Activated T-cell treated with anti-CD3 and anti-CD28 coated beads, Interleukin-2, amount 50 U/mL, for 24 hours (primary cell): ENCODE measurements at regions not wholly inside any gene's neighbourhood (a gene's known extent, or its start where the extent isn't known, plus 50 kb on each side); places are given as distances from the start of the nearest gene placed in this dataset.
"Not testable (repeated sequence)": the region's sequence is repeated elsewhere in the genome, so short reads cannot be mapped to it uniquely, and the experiment has no call there.

ENCODE experiments used
- DNase-seq: peaks from one replicate; pipeline ENCODE4 v3.0.0-alpha.2; 2020
- H3K27ac Mint-ChIP-seq: 2 replicates; pipeline ENCODE4 v1.8.0; 2020; ENCODE audit warnings: mild to moderate bottlenecking, mixed read lengths
- H3K27me3 Mint-ChIP-seq: 2 replicates; pipeline ENCODE4 v1.8.0; 2020; ENCODE audit warnings: mixed read lengths
- H3K36me3 Mint-ChIP-seq: 2 replicates; pipeline ENCODE4 v1.8.0; 2020; ENCODE audit warnings: low read depth, mixed read lengths
- H3K4me1 Mint-ChIP-seq: 2 replicates; pipeline ENCODE4 v1.8.0; 2020; ENCODE audit warnings: low read depth, mixed read lengths
- H3K4me3 Mint-ChIP-seq: 2 replicates; pipeline ENCODE4 v1.8.0; 2020; ENCODE audit warnings: mild to moderate bottlenecking, moderate library complexity, mixed read lengths
- H3K9me3 Mint-ChIP-seq: 2 replicates; pipeline ENCODE4 v1.8.0; 2020; ENCODE audit warnings: mixed read lengths

GRCh38 chr10:70976063-70976695, 87.8 kb upstream of the PCBD1 start:
- Mint-ChIP-seq H3K27me3 (peaks cover 18% of the 10 kb centered on the region), H3K36me3 (no peaks in the 10 kb centered on the region), H3K4me3 (no peak overlapping the region), H3K9me3 (peaks cover 3% of the 10 kb centered on the region), H3K4me1 (no peaks in the 10 kb centered on the region), H3K27ac (no peak overlapping the region)
- DNase-seq: no peak

- Mint-ChIP-seq H3K27ac (no peak overlapping the region), H3K4me3 (no peak overlapping the region), H3K36me3 (no peaks in the 10 kb centered on the region), H3K27me3 (peaks cover 17% of the 10 kb centered on the region), H3K9me3 (peaks cover 2% of the 10 kb centered on the region), H3K4me1 (peaks cover 11% of the 10 kb centered on the region)
- no peak for DNase-seq
These were observed 89.3 kb upstream of the PCBD1 start for GRCh38 chr10:70977625-70978024.

GRCh38 chr10:70978181-70978580, 89.8 kb upstream of the PCBD1 start:
- H3K9me3 Mint-ChIP-seq: no peaks in the 10 kb centered on the region
- H3K27me3 Mint-ChIP-seq: peaks cover 17% of the 10 kb centered on the region
- DNase-seq: no peak
- H3K4me3 Mint-ChIP-seq: no peak overlapping the region
- H3K36me3 Mint-ChIP-seq: no peaks in the 10 kb centered on the region
- H3K4me1 Mint-ChIP-seq: peaks cover 16% of the 10 kb centered on the region
- no peak overlapping the region for H3K27ac Mint-ChIP-seq

- no peak overlapping the region for H3K4me3 Mint-ChIP-seq
- H3K9me3 Mint-ChIP-seq: no peaks in the 10 kb centered on the region
- peaks cover 14% of the 10 kb centered on the region for H3K27me3 Mint-ChIP-seq
- no peaks in the 10 kb centered on the region for H3K36me3 Mint-ChIP-seq
- H3K27ac Mint-ChIP-seq: no peak overlapping the region
- DNase-seq: no peak
- peaks cover 16% of the 10 kb centered on the region for H3K4me1 Mint-ChIP-seq
These were observed 90.6 kb upstream of the PCBD1 start for GRCh38 chr10:70978816-70979480.

GRCh38 chr10:70980687-70981086, 92.3 kb upstream of the PCBD1 start:
- H3K4me1 Mint-ChIP-seq: peaks cover 17% of the 10 kb centered on the region
- H3K27me3 Mint-ChIP-seq: peaks cover 9% of the 10 kb centered on the region
- H3K9me3 Mint-ChIP-seq: no peaks in the 10 kb centered on the region
- H3K4me3 Mint-ChIP-seq: no peak overlapping the region
- DNase-seq: no peak
- no peaks in the 10 kb centered on the region for H3K36me3 Mint-ChIP-seq
- H3K27ac Mint-ChIP-seq: no peak overlapping the region

- Mint-ChIP-seq H3K9me3 (no peaks in the 10 kb centered on the region), H3K27me3 (peaks cover 5% of the 10 kb centered on the region), H3K36me3 (no peaks in the 10 kb centered on the region), H3K4me3 (no peak overlapping the region), H3K27ac (no peak overlapping the region), H3K4me1 (peaks cover 18% of the 10 kb centered on the region)
- no peak for DNase-seq
These were observed 92.9 kb upstream of the PCBD1 start for GRCh38 chr10:70981171-70981836.

GRCh38 chr10:70981936-70982335, 93.6 kb upstream of the PCBD1 start:
- H3K27me3 Mint-ChIP-seq: no peaks in the 10 kb centered on the region
- H3K27ac Mint-ChIP-seq: no peak overlapping the region
- H3K36me3 Mint-ChIP-seq: no peaks in the 10 kb centered on the region
- H3K4me3 Mint-ChIP-seq: no peak overlapping the region
- peaks cover 18% of the 10 kb centered on the region for H3K4me1 Mint-ChIP-seq
- no peak for DNase-seq
- H3K9me3 Mint-ChIP-seq: no peaks in the 10 kb centered on the region

GRCh38 chr10:70982443-70982842, 94.1 kb upstream of the PCBD1 start:
- no peaks in the 10 kb centered on the region for H3K36me3 Mint-ChIP-seq
- peaks cover 18% of the 10 kb centered on the region for H3K4me1 Mint-ChIP-seq
- no peaks in the 10 kb centered on the region for H3K27me3 Mint-ChIP-seq
- no peak for DNase-seq
- H3K9me3 Mint-ChIP-seq: no peaks in the 10 kb centered on the region
- peak overlapping the region; percentile 24 for H3K27ac Mint-ChIP-seq
- H3K4me3 Mint-ChIP-seq: no peak overlapping the region

GRCh38 chr10:70984986-70985722, 96.8 kb upstream of the PCBD1 start:
- H3K36me3 Mint-ChIP-seq: no peaks in the 10 kb centered on the region
- no peak for DNase-seq
- H3K27me3 Mint-ChIP-seq: no peaks in the 10 kb centered on the region
- no peak overlapping the region for H3K27ac Mint-ChIP-seq
- H3K9me3 Mint-ChIP-seq: no peaks in the 10 kb centered on the region
- no peak overlapping the region for H3K4me3 Mint-ChIP-seq
- peaks cover 18% of the 10 kb centered on the region for H3K4me1 Mint-ChIP-seq

- DNase-seq: no peak
- Mint-ChIP-seq H3K4me1 (peaks cover 18% of the 10 kb centered on the region), H3K27me3 (no peaks in the 10 kb centered on the region), H3K36me3 (no peaks in the 10 kb centered on the region), H3K4me3 (no peak overlapping the region), H3K27ac (peak overlapping the region; percentile 15), H3K9me3 (no peaks in the 10 kb centered on the region)
These were observed 97.7 kb upstream of the PCBD1 start for GRCh38 chr10:70985824-70986622.

- Mint-ChIP-seq H3K27me3 (no peaks in the 10 kb centered on the region), H3K27ac (no peak overlapping the region), H3K4me1 (peaks cover 18% of the 10 kb centered on the region), H3K36me3 (no peaks in the 10 kb centered on the region), H3K9me3 (no peaks in the 10 kb centered on the region), H3K4me3 (no peak overlapping the region)
- no peak for DNase-seq
These were observed 98.2 kb upstream of the PCBD1 start for GRCh38 chr10:70986623-70986950.

GRCh38 chr10:70987396-70988130, 99.2 kb upstream of the PCBD1 start:
- peaks cover 8% of the 10 kb centered on the region for H3K4me1 Mint-ChIP-seq
- no peaks in the 10 kb centered on the region for H3K36me3 Mint-ChIP-seq
- no peak for DNase-seq
- H3K27ac Mint-ChIP-seq: no peak overlapping the region
- H3K9me3 Mint-ChIP-seq: no peaks in the 10 kb centered on the region
- no peak overlapping the region for H3K4me3 Mint-ChIP-seq
- H3K27me3 Mint-ChIP-seq: no peaks in the 10 kb centered on the region

- not testable (repeated sequence) for H3K27ac Mint-ChIP-seq, DNase-seq, H3K4me1 Mint-ChIP-seq, H3K9me3 Mint-ChIP-seq, H3K4me3 Mint-ChIP-seq, H3K36me3 Mint-ChIP-seq, H3K27me3 Mint-ChIP-seq
These were observed 101.8 kb upstream of the PCBD1 start for GRCh38 chr10:70990156-70990555.

- no peaks in the 10 kb centered on the region for H3K9me3 Mint-ChIP-seq
- no peaks in the 10 kb centered on the region for H3K36me3 Mint-ChIP-seq
- DNase-seq: no peak
- H3K4me3 Mint-ChIP-seq: no peak overlapping the region
- H3K4me1 Mint-ChIP-seq: peaks cover 2% of the 10 kb centered on the region
- H3K27ac Mint-ChIP-seq: no peak overlapping the region
- no peaks in the 10 kb centered on the region for H3K27me3 Mint-ChIP-seq
These were observed 102.3 kb upstream of the PCBD1 start for GRCh38 chr10:70990681-70991080.
